ENCODE measurements at regions not wholly inside any gene's neighbourhood (a gene's known extent, or its start where the extent isn't known, plus 50 kb on each side); places are given as distances from the start of the nearest gene placed in this dataset.
A peak's percentile ranks its signal among the peaks of the same experiment; 100 is the strongest.

DNA sequence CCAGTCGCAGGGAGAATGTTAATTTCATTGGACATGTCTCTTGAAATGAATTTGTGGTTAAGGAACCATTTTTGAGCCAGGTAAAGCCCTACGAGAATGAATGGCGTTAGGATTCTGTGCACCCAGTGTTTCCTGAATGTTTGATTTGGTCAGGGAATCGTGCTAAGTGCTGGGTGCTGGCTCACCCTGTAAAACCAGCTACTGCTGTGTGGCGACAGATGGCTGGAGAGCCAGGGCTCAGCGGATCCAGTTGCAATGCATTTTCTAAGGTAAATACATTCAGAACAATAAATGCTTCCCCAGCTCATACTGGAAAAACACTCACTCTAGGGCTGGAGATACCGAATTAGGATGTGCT is 355.5 kb downstream of the GLRX3 start:
- no peak for DNase-seq

DNA sequence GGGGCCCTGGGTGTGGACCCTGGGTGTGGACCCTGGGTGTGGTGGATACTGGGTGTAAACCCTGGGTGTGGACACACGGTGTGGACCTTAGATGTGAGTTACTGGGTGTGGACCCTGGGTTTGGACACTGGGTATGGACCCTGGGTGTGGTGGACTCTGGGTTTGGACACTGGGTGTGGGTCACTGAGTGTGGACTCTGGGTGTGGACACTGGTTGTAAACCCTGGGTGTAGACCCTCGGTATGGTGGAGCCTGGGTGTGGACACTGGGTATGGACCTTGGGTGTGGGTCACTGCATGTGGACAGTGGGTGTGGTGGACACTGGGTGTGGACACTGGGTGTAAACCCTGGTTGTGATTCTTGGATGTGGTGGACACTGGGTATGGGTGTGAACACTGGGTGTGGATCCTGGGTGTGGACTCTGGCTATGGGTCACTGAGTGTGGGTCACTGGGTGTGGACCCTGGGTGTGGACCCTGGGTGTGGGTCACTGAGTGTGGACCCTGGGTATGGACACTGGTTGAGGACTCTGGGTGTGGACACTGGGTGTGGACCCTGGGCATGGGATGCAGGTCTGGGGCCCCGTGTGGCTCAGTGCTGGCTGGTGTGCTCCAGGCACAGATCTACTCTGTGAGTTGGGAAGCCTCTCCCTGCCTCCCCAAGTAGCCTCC is 356.2 kb downstream of the GLRX3 start:
- no peak for DNase-seq

DNA sequence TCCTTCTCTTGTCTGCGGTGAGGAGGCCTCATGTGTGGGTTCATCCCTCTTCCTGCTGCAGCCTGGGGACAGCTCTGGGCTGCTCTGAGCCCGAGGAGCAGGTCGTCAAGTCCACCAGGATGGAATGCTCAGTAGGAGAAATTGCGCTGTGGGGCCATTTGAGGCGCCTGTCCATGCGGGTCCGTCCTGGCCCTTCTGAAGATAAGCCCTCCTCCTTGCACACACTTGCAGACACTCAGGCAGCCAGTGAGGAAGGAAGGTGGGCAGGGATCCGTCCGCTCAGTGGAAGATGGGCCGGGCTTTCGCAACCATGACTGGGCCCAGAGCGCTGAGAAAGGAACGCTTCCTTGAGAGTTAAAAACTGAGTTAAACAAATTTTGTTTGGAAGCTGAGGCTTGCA is 356.8 kb downstream of the GLRX3 start:
- no peak for DNase-seq

DNA sequence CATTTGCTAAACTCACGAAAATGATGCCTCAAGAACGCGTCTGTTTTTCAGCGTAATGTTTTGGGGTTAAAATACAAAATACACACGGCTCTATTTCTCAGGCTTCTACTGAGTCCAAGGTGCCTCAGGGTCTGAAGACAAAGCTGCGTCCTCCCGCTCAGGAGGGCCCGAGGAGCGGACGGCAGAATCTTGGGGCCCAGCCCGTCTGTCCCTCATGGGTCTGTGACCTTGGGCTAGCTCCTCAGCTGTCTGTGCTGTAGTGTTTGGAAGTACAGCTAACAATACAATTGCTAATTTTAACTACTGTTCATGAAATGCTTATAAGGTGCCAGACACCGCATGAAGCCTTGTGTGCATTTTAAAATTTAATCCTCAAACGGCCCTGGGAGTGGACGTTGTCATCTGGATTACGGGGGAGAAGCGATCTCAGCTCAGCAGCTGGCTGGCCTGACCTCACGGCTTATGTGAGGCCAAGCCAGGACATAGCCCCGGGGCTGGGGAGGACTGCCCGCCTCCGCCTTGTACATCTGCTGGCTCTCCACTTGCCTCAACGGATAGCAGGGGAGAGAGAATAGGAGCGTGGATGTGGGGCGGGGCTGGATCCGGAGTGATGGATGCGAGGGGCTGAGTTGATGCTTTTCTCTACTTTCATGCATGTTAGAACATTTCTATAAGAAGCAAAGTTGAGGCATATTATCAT is 357.4 kb downstream of the GLRX3 start:
- peak; percentile 58 for DNase-seq

DNA sequence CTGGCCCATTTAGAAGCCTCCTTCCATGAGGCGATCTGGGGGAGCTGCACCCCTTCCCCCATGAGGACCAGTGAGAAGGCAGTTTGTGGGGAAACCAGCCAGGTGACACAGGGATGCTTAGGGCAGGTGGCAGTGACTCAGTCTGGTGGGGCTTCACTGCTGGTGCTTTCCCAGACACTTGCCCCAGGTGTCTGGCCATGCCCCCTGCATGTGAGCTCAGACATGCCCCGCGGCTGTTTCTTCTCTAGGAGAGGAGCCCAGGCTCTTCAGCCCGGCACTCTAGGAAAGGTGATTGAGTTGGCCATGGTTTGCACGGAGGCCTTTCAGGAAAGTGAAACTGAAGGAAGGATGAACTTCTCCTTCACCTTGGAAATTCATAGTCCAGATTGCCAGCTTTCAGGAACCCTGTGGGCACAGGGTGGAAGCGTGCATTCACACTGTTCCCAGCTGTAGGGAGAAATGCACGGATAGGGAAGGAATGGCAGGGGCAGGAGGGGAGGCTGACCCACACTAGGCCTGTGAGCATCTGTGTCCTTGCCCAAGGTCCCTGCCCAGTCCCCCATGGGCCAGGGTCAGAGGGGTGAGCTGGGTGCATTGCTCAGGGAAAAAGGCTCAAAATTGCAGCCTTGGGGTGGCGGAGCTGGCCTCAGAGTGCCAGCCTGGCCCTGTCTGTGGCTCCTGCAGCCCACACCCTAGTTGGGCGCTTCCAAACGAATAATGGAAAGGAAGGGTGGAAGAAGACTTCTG is 359.1 kb downstream of the GLRX3 start:
- no peak for DNase-seq

GRCh38 chr10:130495891-130496636 is 359.9 kb downstream of the GLRX3 start:
- no peak for DNase-seq

GRCh38 chr10:130497056-130498010 is 361.1 kb downstream of the GLRX3 start:
- DNase-seq = no peak

GRCh38 chr10:130498042-130498441 is 361.9 kb downstream of the GLRX3 start:
- DNase-seq = no peak

GRCh38 chr10:130498934-130499333 is 362.7 kb downstream of the GLRX3 start:
- no peak for DNase-seq

- no peak for DNase-seq
These were observed 363.4 kb downstream of the GLRX3 start for GRCh38 chr10:130499541-130499940.

- DNase-seq = no peak
These were observed 364.2 kb downstream of the GLRX3 start for GRCh38 chr10:130500261-130501000.

GRCh38 chr10:130507461-130507860 is 371.3 kb downstream of the GLRX3 start:
- DNase-seq = no peak

DNA sequence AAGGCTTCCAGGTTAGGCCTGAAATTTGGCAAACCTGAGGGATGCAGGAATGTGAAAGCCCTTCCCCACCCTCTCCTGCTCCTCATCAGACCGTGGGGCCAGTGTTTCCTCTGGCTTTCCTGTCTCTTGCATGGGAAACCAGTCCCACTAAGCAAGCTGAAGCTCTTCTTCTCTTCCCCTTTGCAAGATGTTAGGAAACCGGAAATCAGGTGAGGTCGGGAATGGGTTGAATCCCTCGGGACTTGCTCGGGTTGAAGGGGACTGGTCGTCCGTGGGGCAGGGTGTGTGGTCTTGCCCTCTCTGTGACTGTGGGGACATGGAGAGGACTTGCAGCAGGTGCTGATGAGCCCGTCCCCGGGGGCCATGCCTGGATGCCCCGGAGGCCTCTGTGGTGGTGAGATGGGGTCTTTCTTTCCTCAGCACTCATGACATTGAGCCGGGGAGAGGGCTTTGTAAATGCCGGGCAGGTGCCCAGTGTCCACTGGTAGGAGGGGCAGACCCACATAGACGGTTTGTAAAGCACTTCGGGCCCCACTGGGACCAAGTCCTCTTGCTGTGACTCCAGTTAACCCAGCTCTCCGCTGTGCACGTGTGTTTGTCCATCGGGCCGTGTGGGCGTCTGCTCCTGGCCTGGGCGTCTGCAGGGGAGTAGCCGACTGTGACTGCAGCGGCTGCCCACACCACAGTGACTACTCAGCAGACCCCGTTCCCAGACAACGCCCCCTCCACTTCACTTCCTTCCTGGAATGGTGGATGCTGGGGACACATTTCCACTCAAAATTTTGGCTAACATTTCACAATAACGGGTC is 373.9 kb downstream of the GLRX3 start:
- DNase-seq = no peak

- DNase-seq = no peak
These were observed 374.6 kb downstream of the GLRX3 start for GRCh38 chr10:130510755-130511154.

DNA sequence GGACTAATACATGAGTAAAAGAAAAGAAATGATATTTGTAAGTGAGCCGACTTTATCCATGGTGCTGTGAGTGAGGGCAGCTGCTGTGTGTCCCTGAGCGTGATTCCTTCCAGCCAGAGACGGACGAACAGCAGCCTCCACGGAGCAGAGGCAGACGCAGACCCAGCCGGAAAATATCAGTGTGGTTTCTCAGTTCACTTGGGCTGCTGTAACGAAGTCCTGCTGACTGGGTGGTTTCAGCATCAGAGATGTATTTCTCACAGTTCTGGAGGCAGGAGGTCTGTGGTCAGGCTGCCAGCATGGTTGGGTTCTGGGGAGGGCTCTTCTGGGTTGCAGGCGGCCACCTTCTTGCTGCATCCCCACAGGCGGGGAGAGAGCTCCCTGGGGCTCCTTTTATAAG is 375.6 kb downstream of the GLRX3 start:
- DNase-seq = no peak

DNA sequence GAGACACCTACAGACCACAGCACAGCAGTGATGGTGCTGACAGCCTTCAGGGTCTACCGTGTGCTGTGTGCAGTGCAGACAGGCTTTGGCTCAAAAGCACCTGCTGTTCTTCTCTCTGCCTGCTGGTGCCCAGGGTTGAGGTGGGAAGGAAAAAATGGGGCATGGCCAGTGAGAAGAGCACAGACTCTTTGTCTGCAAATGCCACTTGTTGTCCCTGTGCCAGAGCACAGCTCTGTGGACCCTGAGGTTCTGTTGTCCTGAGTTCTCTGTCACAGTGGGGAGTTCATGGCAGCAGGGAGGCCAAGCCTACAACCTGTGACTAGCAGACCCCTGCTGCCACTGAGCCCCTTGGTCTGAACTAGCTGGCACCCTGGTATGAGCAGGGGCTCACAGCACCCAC is 376.7 kb downstream of the GLRX3 start:
- DNase-seq = no peak

DNA sequence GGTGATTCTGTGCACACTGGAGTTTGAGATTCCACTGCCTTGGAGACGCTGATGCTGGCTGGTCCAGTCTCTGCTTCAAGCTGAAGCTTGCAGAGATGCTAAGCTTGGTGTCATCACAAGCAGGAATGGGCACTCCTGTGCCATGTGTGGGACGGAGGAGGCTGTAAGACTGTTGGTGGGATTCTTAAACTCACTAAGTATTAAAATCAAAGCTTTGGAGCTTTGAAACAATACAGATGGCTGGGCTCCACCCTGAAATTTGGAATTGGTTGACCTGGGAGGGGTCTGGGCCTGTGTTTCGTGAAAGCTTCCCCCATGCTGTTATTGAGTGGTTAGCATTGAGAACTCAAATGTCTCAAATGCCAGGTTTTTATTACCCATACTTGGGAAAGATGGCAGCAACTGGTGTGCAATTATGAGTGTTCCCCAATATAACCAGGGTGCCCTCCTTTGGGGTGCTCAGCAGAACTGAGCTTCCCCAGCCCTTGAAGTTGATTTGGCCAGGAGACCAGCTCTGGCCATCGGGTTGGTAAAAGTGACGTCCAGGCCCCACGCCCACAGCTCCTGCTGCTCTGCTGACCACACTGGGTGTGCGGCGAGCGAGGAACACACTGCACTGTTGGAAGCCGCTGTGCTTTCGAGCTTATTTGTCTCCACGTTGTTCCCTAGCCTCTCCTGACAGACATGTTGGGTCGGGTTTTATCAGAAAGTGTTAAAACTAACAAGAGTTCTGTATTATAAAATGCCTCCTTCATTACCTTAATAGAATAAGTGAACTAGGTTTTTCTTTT is 377.7 kb downstream of the GLRX3 start:
- DNase-seq = no peak

DNA sequence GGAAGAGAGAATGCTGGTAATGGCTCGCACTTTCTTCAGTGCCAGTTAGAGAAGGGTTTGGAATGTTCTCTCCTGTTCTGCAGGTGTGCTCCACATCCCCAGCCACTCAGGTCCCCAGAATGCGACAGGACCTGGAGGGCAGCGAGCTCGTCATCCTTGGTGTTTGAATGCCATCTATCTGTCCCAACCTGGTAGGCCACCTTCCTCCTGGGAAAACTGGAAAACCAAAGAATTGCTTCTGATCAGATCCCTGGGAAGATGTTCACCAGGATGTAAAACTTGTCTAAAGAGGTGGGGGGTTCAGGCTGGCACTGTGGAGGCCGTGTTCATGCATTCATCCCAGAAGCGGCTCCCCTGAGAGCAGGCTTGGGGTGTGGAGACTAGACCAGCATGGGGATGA is 379.5 kb downstream of the GLRX3 start:
- no peak for DNase-seq

- no peak for DNase-seq
These were observed 380.0 kb downstream of the GLRX3 start for GRCh38 chr10:130516141-130516735.

Data from retina (tissue), 1 donor.